GM10266 (cell line): ENCODE measurements at regions not wholly inside any gene's neighbourhood (a gene's known extent, or its start where the extent isn't known, plus 50 kb on each side); places are given as distances from the start of the nearest gene placed in this dataset.

Experiments used
- DNase-seq: peaks from one replicate; pipeline ENCODE4 v3.0.0; 2012; ENCODE audit errors: extremely low spot score
- CTCF ChIP-seq: IDR thresholded peaks from 2 replicates; pipeline ENCODE4 v1.5.1; 2012; ENCODE audit warnings: mild to moderate bottlenecking, low read depth; ENCODE audit not compliant: control insufficient read depth, insufficient read depth; ENCODE audit errors: missing control alignments

GRCh38 chr7:41247143-41247865 lies 455.6 kb downstream of the INHBA start:
- no peak for DNase-seq
- TF ChIP-seq CTCF, result no peak

DNA sequence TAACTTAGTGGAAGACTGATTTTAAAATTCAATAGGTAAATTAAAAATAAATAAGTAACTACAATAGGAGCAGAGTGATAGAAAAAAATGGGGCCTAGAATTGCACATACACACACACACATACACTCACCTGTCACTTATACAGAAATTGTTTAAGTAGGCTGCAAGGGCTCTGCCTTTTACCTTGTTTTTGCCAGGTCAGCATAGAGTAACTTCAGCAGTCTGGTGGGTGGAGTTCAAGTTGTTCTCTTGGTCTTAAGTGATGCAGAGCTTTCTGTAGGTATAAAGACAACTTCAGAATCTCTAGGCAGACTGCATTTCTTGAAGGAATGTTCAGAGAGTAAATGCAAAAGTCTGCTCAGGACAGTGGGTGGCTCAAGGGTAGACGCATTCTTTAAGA lies 457.0 kb downstream of the INHBA start:
- TF ChIP-seq CTCF, result no peak
- DNase-seq, result no peak

DNA sequence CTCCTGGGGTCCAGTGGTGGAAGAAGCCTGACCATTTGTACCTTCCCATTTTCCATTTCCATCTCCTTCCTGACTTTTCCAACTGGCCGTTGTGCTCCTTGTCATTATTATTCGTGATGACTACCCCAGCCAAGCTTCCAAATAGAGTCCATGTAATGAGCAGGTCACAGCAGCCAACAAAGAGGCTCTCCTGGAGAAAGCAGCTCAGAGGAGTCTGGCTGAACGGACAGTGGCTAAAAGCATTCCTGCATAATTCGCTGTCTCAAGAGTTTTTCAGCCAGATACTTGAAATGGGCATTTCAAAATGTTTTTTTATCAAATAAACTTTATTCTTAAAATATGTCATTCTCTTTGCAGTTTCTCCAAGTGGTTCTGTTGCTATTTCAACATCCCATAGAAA lies 458.6 kb downstream of the INHBA start:
- TF ChIP-seq CTCF, result no peak
- no peak for DNase-seq

- DNase-seq, result no peak
Observed at GRCh38 chr7:41241641-41242040, 461.2 kb downstream of the INHBA start.

DNA sequence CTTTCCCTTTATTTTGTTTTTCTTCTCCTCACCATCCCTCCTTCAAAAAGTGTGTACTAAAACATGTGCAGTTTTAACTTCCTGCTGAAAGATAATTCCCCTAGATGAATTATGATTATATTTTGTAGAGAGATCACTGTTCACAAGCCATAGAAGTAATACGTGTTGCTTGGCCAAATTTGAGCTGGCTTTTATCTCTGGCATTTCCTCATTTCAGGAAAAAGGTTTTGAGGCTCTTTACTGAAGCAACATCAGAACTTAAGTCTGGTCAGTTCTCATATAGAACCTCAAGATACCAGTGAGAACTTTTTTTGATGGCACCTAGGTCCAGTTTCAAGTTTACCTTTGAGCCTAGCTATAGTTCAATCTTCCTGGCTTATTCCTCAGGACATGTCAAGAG lies 463.3 kb downstream of the INHBA start:
- no peak for DNase-seq
- TF ChIP-seq CTCF, result no peak

More at GRCh38 chr7:41241641-41242040, 461.2 kb downstream of the INHBA start:
- no peak for TF ChIP-seq CTCF

GRCh38 chr7:41238851-41239331 lies 464.0 kb downstream of the INHBA start:
- no peak for DNase-seq

More at GRCh38 chr7:41238851-41239331, 464.0 kb downstream of the INHBA start:
- no peak for TF ChIP-seq CTCF
